Activated naive CD4-positive, alpha-beta T cell treated with anti-CD3 and anti-CD28 coated beads, Interleukin-2, amount 50 U/mL, for 24 hours (primary cell): ENCODE measurements at regions not wholly inside any gene's neighbourhood (a gene's known extent, or its start where the extent isn't known, plus 50 kb on each side); places are given as distances from the start of the nearest gene placed in this dataset.

Source experiments
- H3K27ac Mint-ChIP-seq: one replicate; pipeline ENCODE4 v1.8.0; 2021; ENCODE audit warnings: mild to moderate bottlenecking, mixed read lengths
- H3K27me3 Mint-ChIP-seq: one replicate; pipeline ENCODE4 v1.8.0; 2021; ENCODE audit warnings: mixed read lengths
- H3K36me3 Mint-ChIP-seq: one replicate; pipeline ENCODE4 v1.8.0; 2021; ENCODE audit warnings: mixed read lengths
- H3K4me1 Mint-ChIP-seq: one replicate; pipeline ENCODE4 v1.8.0; 2021; ENCODE audit warnings: mixed read lengths
- H3K4me3 Mint-ChIP-seq: one replicate; pipeline ENCODE4 v1.8.0; 2021; ENCODE audit warnings: mild to moderate bottlenecking, mixed read lengths
- H3K9me3 Mint-ChIP-seq: one replicate; pipeline ENCODE4 v1.8.0; 2021; ENCODE audit warnings: mixed read lengths

DNA sequence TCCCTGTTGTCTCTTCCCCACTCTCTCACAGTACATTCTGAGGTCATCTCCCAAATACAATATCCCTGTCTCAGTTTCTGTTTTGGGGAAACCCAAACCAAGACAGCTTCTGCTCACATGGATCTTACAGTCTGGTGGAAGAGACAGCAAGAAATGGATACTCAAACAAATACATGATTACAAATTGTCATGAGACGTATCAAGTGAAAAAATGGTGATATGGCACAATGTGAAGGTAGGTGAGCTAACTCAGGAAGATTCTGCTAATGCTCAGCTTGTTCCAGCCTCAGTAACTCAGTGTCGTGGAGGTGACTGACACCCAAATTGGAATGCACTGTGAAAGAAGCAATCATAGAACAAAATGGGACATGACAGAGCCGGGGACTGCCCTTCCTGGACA, 68.3 kb downstream of the CHST1 start:
- Mint-ChIP-seq H3K4me3 (no peak overlapping the region), H3K9me3 (no peaks in the 10 kb centered on the region), H3K27ac (no peak overlapping the region), H3K27me3 (peaks cover 5% of the 10 kb centered on the region), H3K36me3 (no peaks in the 10 kb centered on the region), H3K4me1 (no peaks in the 10 kb centered on the region)

DNA sequence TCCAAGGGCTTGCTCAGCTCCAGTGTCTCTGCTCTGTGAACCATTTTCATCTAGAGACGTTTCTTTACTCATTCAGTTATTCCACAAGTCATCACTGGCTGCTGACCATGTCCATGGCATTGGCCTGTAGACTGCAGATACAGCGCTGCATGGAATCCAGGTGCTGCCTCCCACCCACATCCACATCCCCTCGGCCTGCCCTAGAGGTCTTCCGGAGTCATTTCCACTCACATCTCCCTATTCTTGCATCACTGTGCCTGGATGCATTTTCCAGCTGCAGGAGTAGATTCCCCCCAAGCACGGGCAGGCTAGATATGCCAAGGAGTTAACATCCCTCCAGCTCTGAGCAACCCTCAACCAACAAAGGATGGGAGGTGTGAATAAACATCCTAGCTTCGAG, 68.9 kb downstream of the CHST1 start:
- Mint-ChIP-seq H3K27me3 (peaks cover 3% of the 10 kb centered on the region), H3K4me3 (no peak overlapping the region), H3K4me1 (no peaks in the 10 kb centered on the region), H3K9me3 (no peaks in the 10 kb centered on the region), H3K36me3 (no peaks in the 10 kb centered on the region), H3K27ac (no peak overlapping the region)

DNA sequence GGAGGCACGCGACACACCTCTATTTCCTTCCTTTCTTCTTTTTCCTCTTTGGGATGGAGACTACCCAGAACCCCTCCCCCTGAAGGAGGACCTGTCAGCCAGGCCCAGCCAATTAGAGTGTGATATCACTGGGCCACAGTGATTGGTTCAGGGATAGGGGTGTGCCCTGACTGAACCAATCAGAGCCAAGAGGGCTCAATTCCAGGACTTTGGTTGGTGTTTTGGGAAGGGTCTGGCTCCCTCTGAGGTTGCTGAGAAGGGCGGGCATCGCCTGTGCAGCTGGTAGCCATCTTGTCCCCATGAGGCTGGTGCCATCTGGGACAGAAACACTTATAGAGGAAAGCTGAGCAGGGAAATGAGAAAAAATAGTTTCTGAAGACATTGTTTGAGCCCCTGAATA, 71.4 kb downstream of the CHST1 start:
- no peaks in the 10 kb centered on the region for H3K36me3 Mint-ChIP-seq
- H3K4me3 Mint-ChIP-seq, result no peak overlapping the region
- no peaks in the 10 kb centered on the region for H3K27me3 Mint-ChIP-seq
- H3K9me3 Mint-ChIP-seq, result no peaks in the 10 kb centered on the region
- H3K4me1 Mint-ChIP-seq, result no peaks in the 10 kb centered on the region
- no peak overlapping the region for H3K27ac Mint-ChIP-seq

DNA sequence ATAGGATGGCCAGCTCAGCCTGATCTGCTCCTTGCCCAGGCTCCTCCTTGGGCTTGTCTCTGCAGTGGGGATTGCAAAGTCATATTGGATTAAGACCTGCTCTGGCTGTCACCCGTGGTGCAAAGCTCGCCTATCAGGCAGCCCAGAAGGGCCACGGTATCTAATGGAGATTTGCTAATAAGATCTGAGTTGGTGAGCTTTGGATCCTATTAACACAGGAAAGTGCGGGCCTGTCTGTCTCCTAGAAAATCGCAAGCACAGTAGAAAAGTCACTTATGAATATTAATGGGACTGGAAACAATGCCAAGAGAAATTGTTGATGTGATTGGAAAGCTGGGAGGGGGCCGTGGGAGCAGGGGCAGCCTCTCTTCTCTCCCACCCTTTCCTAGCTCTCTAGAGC, 72.8 kb downstream of the CHST1 start:
- H3K27me3 Mint-ChIP-seq, result no peaks in the 10 kb centered on the region
- no peaks in the 10 kb centered on the region for H3K36me3 Mint-ChIP-seq
- no peaks in the 10 kb centered on the region for H3K9me3 Mint-ChIP-seq
- H3K4me1 Mint-ChIP-seq, result no peaks in the 10 kb centered on the region
- H3K27ac Mint-ChIP-seq, result no peak overlapping the region
- H3K4me3 Mint-ChIP-seq, result no peak overlapping the region

DNA sequence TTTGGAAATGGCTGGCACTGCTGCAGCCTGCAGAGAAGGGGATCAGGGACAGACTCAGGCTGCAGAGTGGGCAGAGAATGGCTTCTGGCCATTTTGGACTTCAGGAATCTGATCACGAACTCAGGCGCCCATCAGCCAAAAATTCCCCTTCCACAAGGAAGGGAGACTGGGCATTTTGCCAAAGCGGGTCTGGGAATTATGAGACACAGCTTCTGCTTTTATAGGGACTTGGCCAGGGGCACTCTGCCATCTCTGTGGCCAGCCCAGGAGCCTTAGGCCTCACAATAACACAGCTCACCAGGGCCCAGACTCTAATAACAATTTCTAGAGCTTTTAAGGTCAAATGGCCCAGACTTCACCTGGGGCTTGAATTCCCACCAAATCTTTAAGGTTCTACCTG, 74.7 kb downstream of the CHST1 start:
- Mint-ChIP-seq H3K27me3 (peaks cover 2% of the 10 kb centered on the region), H3K4me3 (no peak overlapping the region), H3K36me3 (no peaks in the 10 kb centered on the region), H3K9me3 (no peaks in the 10 kb centered on the region), H3K27ac (no peak overlapping the region), H3K4me1 (no peaks in the 10 kb centered on the region)

DNA sequence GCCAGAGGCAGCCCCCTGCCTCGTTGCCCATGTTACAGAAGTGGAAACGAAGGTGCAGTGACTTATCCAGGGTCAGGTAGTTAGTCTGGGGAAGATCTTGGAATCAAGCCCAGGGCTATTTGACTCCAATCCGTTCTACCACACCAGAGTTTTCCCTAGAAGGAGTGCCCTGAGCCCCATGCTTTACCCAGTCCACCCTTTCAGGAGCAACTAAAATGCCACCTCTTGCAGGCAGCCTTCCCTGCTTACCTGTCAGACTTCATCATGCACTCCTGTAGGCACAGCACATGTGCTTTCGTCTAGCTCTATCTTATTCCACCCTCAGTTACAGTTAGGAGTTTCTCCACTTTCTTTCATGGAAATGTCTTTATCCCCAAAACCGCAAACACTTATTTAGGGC, 80.2 kb downstream of the CHST1 start:
- no peaks in the 10 kb centered on the region for H3K36me3 Mint-ChIP-seq
- no peaks in the 10 kb centered on the region for H3K4me1 Mint-ChIP-seq
- no peak overlapping the region for H3K27ac Mint-ChIP-seq
- peaks cover 16% of the 10 kb centered on the region for H3K27me3 Mint-ChIP-seq
- no peak overlapping the region for H3K4me3 Mint-ChIP-seq
- no peaks in the 10 kb centered on the region for H3K9me3 Mint-ChIP-seq

DNA sequence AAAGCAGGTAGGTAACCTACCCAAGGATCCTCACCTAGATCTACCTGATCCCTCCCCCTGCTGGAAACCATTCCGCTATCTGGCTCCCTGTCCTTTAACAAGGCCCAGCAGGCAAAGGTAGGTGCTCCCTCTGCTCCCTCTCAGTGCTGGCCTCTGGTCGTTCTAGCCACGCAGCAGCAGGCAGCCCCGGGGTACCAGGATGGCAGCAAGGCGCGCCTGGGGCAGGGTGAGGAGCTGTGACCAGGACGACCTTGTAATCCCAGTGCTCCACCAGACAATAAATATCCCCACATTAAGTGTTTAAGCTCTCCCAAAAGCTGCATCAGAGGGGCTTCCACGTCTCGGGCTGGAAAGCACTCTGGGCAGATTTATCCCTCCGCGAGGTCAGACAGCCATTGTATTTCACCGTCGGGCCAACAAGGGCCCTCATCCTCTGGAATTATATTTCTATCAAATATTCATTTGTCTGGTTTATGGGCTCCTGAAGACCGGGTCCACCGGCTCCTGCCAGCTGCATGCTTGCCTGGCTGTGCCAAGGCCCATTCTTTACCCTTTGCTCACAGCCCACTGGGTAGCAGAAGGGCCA, 81.3 kb downstream of the CHST1 start:
- Mint-ChIP-seq H3K9me3 (no peaks in the 10 kb centered on the region), H3K4me1 (no peaks in the 10 kb centered on the region), H3K27ac (no peak overlapping the region), H3K27me3 (peaks cover 16% of the 10 kb centered on the region), H3K36me3 (no peaks in the 10 kb centered on the region), H3K4me3 (no peak overlapping the region)

DNA sequence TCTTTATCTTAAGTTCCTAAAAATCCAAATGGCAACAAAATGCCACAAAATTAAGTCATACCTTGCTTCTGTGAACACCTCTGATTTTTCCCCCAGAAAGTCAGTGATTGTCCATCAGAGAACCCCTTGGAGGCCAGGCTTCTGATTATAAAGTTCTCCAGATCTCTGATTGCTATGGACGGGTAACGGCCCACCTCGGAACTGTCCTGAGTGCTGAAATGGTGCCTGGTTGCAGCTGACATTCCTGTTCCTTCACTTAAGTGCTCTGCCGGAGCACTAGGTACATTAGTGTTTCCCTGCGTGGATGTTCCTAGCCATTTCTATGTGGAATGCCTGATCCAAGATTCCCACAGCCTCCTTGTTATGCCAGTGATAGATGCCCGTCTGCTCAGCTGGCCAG, 85.0 kb downstream of the CHST1 start:
- no peaks in the 10 kb centered on the region for H3K36me3 Mint-ChIP-seq
- H3K9me3 Mint-ChIP-seq, result no peaks in the 10 kb centered on the region
- no peak overlapping the region for H3K27ac Mint-ChIP-seq
- peaks cover 18% of the 10 kb centered on the region for H3K27me3 Mint-ChIP-seq
- no peaks in the 10 kb centered on the region for H3K4me1 Mint-ChIP-seq
- H3K4me3 Mint-ChIP-seq, result no peak overlapping the region

DNA sequence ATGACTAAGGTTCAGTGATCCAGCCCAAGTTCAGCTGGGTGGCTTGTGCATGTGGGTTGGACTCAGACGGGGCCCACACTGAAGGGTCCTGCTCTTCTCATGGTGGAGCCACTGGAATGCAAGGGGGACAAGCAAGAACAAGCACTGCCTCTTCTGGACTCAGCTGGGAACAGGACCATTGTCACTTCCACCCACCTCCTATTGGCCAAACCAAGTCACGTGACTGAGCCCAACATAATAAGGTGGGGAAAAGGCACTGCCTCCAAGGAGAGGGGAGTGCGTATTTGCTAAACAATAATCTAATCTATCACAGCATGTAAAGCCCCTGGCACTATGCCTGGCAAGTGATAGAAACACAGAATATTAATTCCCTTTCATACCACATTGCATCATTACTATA, 87.1 kb downstream of the CHST1 start:
- Mint-ChIP-seq H3K27ac (no peak overlapping the region), H3K27me3 (peaks cover 18% of the 10 kb centered on the region), H3K36me3 (no peaks in the 10 kb centered on the region), H3K4me3 (no peak overlapping the region), H3K4me1 (no peaks in the 10 kb centered on the region), H3K9me3 (no peaks in the 10 kb centered on the region)

DNA sequence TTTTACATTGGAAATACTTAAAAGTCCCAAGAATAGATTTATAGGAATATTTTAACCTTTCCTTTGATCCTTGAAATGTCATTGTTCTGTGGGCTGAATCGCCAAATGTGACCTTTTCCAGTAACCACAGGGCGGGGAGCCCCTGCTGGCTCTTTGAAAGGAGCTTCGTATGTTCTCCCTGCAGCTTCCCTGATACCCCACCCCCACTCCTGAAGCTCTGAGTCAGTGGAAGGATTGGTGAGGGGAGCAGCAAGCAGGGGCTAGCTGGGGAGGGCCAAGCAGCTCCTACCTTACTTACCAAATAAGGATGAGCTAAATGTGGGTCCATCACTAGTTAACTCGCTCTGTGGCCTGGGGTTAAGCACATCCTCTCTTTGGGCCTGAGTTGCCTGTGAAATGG, 87.7 kb downstream of the CHST1 start:
- no peak overlapping the region for H3K4me3 Mint-ChIP-seq
- no peaks in the 10 kb centered on the region for H3K4me1 Mint-ChIP-seq

DNA sequence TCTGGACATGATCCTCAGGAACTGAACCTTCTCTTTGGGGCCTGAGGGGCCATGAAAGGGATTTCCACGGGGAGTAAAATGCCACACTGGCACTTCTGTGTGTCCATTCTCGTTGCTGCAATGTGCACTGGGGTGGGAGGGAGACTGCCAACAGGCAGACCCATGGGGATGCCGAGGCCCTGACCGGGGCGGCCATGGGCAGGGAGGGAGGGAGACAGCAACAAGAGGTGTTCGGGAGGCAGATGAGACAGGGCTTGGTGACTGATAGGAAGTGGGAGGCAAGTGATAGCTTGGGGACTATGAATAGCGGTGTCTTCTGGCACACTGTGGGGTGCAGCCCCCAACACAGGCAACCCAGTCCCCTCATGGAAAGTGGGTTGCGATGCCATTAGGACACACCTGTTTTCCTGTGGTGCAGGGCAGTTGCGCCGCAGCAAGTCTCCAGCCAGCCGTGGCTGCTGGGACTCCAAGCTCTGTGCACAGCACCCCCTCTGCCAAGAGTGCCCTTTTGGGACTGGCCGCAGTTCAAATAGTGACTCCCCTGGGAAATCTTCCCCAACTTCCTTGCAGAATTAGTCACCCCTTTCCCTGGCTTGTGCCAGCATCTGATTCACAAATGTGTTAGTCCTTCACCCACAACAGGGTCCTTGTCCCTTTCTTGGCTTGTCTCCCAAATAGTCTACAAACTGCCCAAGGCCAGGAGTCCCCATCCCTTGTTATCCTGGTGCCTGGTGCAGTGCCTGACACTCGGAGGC, 88.8 kb downstream of the CHST1 start:
- H3K4me3 Mint-ChIP-seq, result no peak overlapping the region
- no peaks in the 10 kb centered on the region for H3K9me3 Mint-ChIP-seq
- peaks cover 9% of the 10 kb centered on the region for H3K27me3 Mint-ChIP-seq
- no peaks in the 10 kb centered on the region for H3K36me3 Mint-ChIP-seq
- no peaks in the 10 kb centered on the region for H3K4me1 Mint-ChIP-seq
- no peak overlapping the region for H3K27ac Mint-ChIP-seq

More for the DNA sequence above, 87.7 kb downstream of the CHST1 start:
- no peak overlapping the region for H3K27ac Mint-ChIP-seq
- H3K27me3 Mint-ChIP-seq, result peaks cover 15% of the 10 kb centered on the region
- no peaks in the 10 kb centered on the region for H3K36me3 Mint-ChIP-seq
- no peaks in the 10 kb centered on the region for H3K9me3 Mint-ChIP-seq

DNA sequence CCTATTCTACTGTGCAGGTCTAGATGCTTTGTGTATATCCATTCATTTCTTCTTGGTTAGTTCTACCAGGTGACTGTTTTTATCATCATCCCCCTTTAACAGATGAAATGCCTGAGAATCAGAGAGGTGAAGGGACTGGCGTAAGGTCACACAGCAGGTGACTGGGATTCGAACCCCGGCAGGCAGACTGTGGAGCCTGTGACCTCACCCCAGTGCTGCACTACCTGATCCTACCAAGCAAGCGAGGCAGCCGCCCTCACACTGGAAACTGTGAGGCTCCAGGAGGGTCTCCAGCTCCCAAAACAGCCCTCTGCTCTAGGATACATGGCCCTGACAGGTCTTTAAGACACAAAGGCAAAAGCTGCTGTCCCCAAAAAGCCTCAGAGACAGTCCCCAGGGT, 91.7 kb downstream of the CHST1 start:
- no peak overlapping the region for H3K27ac Mint-ChIP-seq
- no peaks in the 10 kb centered on the region for H3K4me1 Mint-ChIP-seq
- no peaks in the 10 kb centered on the region for H3K36me3 Mint-ChIP-seq
- peaks cover 6% of the 10 kb centered on the region for H3K27me3 Mint-ChIP-seq
- no peak overlapping the region for H3K4me3 Mint-ChIP-seq
- no peaks in the 10 kb centered on the region for H3K9me3 Mint-ChIP-seq

DNA sequence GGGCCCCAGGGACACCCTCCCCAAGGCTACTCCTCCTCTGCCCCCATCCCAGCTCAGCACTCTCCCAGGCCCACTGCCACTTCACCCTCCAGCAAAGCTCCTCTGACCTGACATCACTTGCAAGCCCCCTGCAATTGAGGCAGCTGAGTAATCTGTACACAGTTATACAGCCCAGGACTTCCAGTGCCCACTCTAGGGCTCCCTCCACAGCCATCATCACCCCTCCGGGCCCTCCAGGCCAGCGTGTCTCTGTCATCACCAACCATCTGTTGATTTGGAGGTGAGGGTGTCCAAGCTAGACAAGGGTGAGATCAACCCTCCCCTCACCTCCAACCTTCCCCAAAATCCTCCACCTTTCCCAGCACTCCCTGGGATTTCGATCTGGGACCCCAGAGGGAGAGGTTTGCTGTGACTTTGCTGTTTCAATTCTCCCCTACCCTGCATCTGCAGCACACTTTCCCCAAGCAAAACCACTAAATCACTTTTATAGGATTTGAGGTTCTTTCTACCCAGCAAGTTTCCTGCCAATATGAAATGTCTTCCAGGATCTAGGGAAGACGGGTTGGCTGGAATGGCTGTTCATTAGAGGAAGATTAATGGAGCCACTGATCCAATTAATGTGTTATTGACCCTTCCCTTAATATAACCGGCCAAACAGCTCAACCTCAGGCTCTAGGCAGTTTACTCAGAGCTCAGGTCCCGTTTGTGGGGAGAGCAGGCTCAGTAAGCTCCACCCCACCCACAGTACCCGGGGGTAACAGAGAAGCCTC, 92.9 kb downstream of the CHST1 start:
- H3K36me3 Mint-ChIP-seq, result no peaks in the 10 kb centered on the region
- H3K27me3 Mint-ChIP-seq, result peaks cover 6% of the 10 kb centered on the region
- H3K9me3 Mint-ChIP-seq, result no peaks in the 10 kb centered on the region
- no peak overlapping the region for H3K4me3 Mint-ChIP-seq
- H3K4me1 Mint-ChIP-seq, result no peaks in the 10 kb centered on the region
- H3K27ac Mint-ChIP-seq, result no peak overlapping the region

DNA sequence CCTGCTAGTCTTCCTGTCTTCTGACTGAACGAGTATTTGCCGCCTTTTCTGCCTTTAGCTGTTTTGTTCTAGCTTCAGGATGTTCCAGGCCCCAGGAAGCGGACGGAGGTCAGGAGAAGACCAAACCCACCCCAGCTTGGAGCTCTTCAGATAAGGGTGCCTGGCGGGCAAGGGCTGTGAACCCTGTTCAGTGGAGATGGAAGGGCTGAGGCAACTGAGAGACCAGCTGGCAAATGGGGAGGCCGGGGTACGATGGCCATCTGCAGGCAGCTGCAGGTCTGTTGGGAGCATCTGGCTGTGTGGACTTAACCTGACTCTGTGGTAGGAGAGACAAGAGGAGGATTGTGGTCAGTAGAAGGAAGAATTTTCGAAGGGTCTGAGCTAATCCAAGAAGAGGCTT, 95.6 kb downstream of the CHST1 start:
- H3K27ac Mint-ChIP-seq, result no peak overlapping the region
- H3K36me3 Mint-ChIP-seq, result no peaks in the 10 kb centered on the region
- no peaks in the 10 kb centered on the region for H3K4me1 Mint-ChIP-seq
- H3K4me3 Mint-ChIP-seq, result no peak overlapping the region
- peaks cover 2% of the 10 kb centered on the region for H3K27me3 Mint-ChIP-seq
- no peaks in the 10 kb centered on the region for H3K9me3 Mint-ChIP-seq

DNA sequence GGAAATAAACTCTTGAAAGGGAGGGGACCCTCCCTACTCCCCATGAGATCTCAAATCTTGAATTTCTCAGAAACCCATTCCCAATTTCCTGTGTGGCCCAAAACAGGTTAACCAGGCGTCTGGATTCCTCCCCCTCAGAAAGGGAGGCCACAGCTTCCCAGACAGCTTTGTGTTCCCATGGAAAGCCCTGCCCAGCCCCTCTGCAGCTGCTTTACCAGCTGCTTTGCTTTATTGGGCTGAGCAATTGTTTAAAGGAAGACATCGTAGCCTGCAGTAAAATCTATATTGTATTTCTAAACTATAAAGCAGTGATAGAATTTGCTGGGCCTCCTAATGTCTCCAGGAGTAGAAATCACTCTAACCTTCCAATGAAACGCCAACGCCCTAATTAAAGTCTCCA, 97.4 kb downstream of the CHST1 start:
- H3K9me3 Mint-ChIP-seq, result no peaks in the 10 kb centered on the region
- H3K4me1 Mint-ChIP-seq, result no peaks in the 10 kb centered on the region
- no peaks in the 10 kb centered on the region for H3K27me3 Mint-ChIP-seq

DNA sequence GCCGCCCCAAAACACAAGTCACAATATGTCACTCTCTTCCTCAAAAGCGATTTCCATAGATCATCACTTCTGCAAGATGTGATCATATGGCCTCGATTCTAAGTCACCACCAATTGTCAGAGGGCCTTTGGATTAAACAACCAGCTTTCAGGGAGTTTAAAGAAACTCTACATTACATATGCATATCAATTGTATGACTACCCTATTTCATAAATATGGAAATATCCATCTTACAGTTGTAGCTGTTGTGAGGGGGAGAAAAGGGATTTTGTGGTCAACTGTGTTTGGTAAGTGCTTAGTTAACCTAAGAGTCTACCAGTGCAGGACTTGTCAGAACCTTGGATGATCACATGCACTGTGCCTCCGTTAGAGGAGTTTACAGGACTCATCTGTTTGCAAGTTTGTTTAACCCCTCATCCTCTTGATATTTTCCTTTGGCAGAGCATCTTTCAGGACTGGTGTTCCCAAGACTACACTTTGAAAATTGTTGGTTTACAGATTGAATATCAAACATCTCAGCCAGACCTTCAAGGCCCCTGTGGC, 99.9 kb downstream of the CHST1 start:
- Mint-ChIP-seq H3K27ac (no peak overlapping the region), H3K27me3 (peaks cover 5% of the 10 kb centered on the region), H3K4me1 (no peaks in the 10 kb centered on the region), H3K4me3 (no peak overlapping the region), H3K36me3 (no peaks in the 10 kb centered on the region), H3K9me3 (no peaks in the 10 kb centered on the region)

More for the DNA sequence above, 97.4 kb downstream of the CHST1 start:
- Mint-ChIP-seq H3K27ac (no peak overlapping the region), H3K36me3 (no peaks in the 10 kb centered on the region), H3K4me3 (no peak overlapping the region)
